Mucosa of gallbladder (tissue), 1 donor: ENCODE measurements at regions not wholly inside any gene's neighbourhood (a gene's known extent, or its start where the extent isn't known, plus 50 kb on each side); places are given as distances from the start of the nearest gene placed in this dataset.

Experiments used
- DNase-seq: peaks from one replicate; pipeline ENCODE4 v3.0.0-alpha.2; 2020; ENCODE audit warnings: low spot score
- donor health status: DM: no; HTN: no; CAD: no.

DNA sequence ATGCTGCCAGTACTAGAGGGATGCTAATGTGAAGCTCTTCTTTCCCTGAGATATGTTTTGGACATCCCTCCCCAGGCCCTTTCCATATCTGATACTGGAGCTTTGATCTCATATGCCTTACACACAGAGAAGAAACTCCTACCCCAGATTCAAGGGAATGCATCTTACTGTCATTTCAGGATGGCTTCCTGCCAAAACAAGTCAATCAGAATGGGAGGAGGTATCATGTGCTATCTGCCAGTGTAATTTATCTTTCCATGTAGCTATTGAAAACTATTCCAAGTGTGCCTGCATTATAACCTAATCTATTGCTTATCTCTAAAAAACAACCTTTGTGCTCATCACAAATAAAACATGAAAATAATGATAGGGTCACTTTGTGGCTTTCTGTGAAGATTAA is 269.9 kb upstream of the SETBP1 start:
- no peak for DNase-seq

DNA sequence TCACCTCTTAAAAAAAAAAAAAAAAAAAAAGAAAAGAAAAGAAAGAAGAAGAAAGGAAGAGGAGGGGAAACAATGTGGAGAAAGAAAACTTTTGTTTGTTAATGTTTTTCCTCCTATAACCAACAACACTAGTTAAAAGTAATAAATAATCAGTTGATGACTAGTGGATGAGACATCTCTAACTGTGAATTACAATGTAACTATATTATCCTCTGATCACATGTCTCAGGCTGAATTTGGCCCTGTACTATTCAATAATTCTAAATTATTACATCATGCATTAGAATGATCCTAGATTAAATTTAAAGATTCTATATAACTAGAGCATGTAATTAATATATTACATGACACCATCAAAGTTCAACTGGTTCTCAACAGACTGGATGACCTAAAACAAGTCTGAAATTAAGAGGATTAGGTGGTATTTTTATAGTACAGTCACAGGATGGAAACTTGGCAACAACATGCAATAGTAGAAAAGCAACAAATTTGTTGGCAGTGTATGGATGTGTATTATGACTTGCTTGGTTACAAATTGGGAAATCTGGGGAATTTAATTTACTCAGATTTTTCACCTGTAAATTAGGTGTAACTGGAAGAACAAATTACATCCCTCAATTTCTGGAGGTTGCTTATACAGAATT is 269.3 kb upstream of the SETBP1 start:
- DNase-seq = no peak

DNA sequence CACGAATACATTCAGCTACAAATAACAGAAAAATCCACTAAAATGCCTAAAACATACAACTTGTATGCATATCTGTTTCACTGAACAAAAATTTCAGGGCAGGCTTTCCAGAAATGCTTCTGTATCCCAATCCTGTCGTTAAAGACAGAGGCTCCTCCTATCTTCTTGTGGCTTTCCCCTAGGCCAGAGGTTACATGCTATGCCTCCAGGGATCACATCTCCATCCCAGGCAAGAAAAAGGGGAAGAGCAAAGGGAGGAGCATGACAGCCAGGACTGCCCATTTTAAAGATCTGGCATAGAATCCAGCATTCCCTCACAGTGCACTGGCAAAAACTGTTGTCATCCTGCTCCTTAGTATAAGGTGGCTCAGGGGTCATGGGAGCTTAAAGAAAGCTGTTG is 268.7 kb upstream of the SETBP1 start:
- DNase-seq = no peak

DNA sequence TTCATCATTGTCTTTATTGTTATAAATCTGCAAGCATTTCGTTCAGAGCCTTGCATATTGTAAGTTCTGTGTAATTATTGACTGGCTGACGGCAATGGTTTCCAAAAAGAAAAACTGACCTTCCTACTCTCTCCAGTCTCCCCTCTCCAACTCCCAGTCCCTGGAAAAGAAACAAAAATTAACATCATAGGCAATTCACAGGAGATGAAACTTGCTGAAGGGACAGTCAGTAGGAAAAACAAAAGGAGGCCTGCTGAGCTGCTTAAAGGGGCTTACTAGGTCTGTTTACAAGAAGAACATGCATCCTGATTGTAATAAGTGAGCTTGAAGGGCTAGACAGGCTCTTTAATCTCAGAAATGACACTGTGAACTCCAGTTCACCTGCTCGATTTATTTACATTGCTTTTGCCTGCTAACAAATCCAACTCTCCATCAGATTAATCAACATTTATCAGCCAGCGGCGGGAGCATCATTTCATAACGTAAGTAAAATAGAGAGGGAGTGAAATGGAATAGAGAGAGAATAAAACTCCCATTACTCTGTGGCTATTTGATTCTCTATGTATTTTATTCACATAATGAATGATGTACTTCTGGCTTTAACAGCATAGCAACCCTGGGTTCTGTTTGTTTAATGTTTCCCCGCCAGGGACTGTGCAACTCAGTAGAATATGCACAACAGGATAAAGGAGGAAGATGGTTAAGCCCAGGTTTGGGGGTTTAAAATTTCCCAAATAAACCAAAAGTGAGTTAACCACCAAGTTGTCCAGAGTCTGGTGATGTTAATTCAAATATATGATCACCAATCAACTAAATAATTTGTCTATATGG is 256.7 kb upstream of the SETBP1 start:
- DNase-seq = no peak

DNA sequence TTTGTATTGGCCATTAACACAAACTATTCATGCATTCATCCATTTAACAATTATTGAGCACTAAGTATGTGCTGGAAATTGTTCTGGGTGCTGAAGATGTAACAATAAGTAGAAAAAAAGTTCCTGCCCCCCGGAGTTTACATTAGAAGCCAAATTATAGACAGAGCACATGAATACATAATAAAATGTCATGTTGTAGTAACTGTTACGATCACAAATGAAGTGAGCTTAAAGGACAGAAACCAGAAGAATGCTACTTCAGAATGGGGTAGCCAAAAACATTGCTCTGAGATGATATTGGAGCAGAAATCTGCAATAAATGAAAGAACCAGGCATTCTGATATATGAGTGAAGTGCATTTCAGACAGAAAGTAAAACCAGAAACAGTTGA is 256.0 kb upstream of the SETBP1 start:
- DNase-seq = no peak

DNA sequence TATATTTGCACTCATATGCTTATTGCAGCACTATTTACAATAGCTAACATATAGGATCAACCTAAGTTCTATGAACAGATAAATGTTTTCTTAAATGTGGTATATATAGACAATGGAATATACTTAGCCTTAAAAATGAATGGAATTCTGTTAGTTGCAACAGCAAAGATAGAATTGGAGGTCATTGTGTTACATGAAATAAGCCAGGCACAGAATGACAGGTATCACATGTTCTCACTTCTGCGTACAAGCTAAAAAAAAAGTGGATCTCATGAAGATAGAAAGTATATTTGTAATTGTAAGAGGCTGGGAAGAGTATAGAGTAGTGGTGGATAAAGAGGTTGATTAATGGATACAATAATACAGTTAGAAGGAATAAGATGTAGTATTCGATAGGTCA is 255.5 kb upstream of the SETBP1 start:
- DNase-seq = no peak

DNA sequence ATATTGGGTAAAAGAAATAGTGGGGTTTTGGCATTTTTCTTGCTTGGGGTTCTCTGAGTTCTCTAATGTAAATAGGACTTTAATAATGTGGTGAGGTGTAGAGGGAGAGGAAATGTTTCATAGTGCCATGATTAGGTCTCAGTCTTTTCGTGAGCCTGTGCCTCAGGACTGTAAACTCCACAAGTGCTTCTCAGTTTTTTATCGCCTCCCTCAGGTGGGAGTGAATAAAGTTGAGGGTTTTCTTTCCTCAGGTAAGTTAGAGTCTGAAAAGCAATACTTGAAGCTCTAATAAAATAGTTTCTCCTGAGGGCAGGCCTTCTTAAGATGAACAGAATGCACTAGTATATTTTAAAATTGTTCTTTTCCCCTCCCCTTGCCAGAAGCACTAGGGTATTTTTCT is 243.1 kb upstream of the SETBP1 start:
- no peak for DNase-seq

DNA sequence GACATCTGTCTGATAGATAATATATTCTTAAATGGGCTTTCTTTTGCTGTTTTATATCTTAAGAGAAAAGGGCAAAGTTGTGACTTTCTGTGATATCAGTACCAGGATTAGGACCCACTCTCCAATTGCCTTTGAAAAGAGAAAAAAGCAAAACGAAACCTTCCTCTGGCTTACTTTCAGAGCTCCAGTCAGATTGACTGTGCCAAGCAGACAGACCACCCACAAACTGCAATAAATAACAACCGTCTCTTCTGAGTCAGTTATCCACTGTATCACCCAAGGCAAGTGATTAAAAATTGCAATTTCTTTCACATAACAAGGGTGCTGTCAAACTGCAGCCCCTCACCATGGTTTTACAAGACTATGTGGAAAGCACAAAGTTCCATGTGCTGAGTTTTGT is 230.5 kb upstream of the SETBP1 start:
- DNase-seq = no peak

DNA sequence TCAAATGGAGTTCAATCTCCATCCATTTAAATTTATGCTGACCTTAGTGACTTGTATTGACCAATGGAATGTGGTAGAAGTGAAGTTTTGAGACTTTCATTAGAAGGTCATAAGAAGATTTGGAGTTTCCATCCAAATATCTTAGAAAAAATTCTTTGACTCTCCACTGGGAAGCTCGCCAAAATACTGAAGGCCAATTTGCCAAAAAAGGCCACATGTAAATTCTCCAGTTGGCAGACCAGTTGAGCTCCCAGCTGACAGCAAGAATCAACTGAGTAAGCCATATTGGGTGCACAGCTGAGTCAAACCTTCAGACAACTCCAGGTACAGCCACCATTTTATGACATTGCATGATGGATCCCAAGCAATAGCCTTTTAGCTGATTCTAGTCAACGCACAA is 228.3 kb upstream of the SETBP1 start:
- no peak for DNase-seq

DNA sequence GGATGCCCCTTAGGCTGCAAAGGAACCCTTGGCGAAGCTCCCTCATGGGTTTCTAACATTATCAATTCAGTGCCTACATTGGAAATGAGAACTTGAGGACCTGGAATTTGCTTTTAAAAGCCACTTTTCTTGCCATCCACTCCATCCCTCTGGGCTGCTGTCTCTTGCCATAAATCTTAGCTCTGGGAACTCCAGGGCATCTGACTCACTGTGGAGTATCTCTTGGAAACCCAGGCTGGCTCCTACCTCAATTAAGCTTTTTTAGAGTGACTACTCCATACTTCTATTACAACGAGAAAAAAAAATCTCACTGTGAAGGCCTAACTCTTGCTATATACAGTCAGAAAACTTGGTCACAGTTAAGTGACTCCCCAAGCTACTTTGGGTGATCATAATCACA is 227.2 kb upstream of the SETBP1 start:
- no peak for DNase-seq

DNA sequence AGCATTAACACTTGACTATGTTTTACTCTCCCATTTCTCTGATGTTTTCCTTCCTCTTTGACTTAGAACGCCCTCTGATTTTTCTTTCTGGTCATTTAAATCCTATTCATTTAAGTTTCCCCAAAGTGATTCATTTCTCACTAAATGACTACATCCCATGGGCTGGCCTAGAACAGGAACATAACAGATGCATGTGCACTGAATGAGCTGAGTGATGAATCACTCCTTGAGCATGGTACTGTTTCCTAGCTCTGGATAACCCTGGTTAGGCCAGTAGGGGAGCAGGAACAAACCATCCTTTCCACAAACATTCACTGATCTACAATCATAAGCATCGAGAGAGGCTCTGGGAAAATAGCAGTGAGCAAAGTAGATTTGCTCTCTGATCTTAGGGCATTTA is 221.9 kb upstream of the SETBP1 start:
- no peak for DNase-seq

DNA sequence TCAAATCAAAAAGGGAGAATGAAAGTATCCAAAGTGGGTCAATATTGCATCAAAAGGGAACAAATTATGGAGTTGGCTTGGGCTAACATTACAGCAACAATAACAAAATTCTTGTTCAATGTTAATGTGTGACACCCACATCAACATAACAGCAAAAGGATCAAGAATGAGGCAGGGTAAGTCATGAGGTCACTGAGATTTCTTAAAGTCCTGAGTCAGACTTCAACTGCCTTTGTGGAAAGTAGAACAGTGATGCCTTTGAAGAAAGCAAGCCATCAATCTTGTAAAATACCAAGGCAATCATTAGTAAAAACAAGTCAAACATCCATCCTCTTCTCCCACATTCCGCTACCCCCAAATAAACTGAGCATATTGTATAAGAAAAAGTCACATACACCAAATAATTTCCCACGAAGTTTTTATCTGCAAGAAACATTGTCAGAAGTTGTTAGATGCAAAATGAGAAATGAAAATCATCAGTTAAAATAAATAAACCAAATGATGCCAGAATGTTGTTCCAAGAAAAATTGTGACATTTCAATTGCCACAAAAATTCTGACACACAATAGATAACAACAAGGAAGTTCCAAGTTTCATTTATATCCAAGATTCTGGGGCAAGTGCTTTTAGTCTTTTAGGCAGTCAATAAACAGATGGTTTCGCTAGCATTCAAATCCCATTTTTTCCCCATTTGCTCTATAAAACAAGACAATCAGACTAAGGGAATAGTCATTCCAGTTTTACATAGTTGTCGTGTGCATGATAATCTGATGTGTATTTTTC is 216.1 kb upstream of the SETBP1 start:
- no peak for DNase-seq

DNA sequence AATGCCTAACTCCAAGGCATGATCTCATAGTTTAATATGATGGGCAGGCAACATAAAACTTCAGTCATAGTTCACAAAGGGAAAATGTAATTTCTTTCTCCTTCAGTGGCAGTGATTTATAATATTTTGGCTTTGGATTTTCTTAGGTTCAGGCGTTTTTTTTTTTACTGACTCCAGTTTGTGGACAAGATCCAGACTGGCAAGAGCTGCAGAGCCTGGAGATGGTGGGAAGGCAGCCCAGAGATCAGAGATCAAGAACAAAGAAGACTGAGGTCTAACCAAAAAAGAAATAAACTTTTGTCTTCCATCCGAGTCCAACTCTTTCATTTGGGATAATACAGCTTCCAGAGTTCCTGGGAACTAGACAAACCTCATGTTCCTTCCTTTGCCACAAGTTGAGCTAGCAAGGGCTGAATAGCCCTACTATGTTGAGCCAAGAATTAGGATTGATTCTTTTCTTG is 215.3 kb upstream of the SETBP1 start:
- no peak for DNase-seq

DNA sequence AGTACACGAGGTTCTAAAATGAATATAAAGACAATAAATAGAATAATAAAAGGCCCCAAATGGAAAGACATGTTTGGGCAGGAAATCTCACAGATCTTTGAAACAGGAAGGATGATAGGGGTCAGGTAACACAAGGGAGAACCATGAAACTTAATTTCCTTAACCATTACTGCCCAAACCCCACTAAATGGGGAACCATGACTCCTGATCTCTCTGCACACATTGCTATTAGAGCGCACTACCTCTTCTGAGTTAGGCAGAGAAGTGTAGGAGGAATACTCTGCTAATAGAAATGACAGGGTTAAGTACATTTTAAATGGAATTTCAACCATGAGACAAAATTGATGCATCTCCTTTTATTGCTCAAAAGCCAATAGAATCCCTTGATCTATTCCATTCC is 213.7 kb upstream of the SETBP1 start:
- DNase-seq = no peak

DNA sequence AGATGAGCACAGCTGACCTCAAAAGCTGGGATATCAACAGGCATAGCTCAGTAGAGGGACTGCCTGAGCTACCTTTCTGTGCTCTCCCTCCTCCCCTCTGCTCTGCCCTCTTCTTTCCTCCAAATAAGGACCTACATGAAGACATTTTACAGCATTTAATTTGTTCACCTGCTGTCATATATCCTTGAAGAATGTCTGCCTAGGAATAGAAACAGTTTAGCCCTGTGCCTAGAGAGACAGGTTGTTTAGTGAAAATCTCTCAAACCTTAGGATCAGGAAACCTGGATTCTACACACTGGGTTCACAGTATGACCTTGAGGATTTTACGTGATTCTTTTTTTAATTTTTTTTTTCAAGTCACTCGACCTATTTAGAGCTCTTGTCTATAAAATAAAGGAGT is 213.0 kb upstream of the SETBP1 start:
- DNase-seq = no peak

DNA sequence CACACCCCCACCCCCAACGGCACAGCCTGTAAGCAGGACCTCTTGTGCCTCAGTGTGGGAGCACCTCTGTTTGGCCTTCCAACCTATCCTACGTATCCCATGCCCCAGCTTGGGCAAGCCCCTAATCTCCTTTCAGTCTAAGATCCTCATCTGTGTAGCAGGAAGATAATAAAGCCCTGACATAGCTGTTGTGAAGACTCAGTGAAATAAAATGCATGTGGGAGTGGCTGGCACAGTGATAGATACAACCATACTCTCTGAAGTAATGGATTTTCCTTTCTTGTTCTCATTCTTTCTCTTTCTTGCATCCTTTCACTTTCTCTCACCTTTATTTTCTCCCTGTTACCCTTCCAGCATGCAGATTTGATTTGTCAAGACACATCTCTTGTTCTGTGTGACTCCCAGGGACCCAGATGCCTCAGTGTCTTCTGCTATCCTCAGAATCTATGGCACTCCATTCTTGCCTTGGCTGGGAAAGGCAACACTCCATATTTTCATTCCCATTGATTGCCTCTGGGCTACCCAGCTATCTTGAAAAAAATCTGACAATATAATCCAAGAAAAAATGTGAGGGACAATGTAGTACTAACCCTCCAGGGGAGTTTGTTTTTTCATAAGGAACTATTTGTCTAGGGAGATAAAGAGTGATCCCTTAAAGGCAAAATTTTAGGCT is 207.2 kb upstream of the SETBP1 start:
- DNase-seq = no peak

DNA sequence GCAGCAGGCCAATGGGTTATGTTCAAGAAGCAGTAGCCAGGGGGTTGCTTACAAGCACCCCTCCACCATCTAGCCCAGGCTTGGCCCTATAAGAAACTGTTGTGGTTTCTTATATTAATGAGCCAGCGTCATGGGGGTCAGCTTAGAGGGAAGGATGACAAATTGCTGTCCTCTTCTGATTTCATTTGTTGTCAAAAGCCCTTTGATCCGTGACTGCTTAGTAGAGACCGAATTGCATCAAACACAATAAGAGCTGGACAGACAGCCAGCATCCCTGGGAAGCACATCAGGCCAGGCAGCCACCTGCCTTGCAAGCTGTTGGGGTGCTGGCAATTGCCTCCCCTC is 206.6 kb upstream of the SETBP1 start:
- no peak for DNase-seq

DNA sequence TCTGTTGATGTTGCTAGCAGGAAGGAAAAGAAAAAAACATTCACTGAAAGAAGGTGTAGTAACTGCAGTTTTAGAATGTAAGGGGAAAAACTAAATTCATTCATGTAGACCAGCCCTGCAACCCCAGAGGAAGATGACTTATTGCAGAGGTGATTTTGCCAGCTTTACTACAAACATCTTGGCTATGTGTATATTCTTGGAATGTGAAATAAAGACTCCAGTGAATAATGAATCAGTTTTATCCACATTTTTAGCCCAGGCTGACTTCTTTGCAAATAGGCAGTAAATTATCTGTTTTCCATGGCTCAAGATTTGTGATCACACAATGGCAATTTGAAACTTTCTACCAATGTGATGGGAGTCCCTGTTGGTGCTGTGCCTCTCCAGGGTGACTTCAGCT is 206.1 kb upstream of the SETBP1 start:
- DNase-seq = no peak

DNA sequence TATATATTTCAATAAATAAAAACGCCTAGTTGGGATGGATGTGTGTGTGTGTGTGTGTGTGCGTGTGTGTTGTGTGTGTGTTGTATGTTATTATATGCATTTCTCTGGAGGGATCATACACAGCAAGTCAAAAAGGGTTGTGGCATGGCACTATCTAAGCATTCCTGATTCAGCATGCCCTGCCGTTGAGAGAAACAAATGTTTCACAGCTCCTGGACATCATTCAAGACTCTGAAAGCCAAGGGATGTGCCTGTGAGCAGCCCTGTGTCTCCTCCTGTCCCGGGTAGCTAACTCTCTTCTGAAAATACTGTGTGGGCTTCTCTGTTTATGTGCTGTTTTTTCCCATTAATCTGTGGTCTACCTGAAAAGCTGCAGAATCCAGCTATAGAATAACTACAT is 197.9 kb upstream of the SETBP1 start:
- no peak for DNase-seq

DNA sequence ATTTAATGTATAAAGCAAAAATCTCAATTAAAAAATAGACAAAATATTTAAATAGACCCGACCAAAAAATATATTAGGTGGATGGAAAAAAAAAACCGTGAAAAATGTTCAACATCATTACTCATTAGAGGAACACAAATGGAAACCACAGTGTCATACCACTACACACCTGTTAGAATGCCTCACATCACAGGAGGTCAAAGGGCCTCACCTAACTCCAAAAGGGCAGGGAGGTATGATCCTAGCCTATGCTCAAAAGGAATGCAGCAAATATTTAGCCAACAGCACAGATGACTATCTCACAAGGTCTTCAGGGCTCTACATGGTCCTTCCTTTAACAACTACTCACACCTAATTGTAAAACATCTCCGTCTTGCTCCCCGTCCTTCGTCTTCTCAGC is 185.5 kb upstream of the SETBP1 start:
- no peak for DNase-seq

DNA sequence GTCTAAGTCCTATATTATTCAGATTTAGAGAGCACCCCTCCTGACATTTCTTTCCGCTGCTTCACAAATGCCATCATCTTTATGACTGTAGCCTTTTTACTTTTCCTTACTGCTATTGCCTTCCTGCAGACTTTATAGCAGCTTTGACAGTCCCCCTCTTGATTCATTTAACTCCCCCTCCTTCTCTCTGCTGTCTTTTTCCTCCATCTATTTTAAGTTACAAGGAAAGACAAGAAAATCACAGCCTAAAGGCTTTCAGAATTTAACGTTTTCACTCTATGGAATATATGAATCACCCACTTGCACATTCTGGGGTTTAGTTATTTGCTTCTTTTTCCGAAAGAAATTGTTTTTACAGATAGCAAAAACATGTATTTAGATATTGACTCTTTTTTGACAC is 183.4 kb upstream of the SETBP1 start:
- no peak for DNase-seq

DNA sequence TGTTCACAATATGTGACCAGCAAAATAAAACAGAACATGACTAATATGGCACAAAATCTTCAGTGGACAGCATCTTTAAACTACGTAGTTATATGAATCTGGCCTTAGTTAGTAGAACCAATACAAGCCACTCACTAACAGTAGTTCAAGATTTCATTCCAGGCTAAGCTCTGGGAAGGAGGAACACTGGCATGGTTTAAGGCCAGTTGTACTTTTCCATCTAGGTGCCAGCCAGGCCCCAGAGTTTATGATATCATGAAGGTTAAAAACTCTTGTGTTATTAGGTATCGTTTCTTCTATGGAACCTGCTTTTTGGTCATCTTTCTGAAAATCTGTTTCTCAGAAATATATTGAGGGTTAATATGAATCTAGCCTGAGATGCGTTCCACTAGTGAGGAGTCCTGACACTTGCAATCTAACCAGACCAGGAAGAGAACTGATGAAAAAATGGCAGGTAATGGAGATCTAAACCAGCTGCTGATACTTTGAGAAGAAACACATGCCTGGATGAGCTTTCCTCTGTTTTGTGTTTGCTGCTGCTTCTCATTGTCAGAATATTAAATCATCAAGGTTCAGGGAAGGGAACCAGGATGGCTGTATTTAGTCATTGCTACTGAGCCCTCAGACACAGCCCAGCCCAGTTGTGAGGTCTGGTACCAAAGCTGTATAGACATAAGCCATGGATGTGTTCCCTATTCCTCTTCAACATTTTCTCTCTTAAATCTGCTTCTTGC is 182.8 kb upstream of the SETBP1 start:
- DNase-seq = no peak
